Astrocyte of the cerebellum (primary cell): ENCODE measurements at regions not wholly inside any gene's neighbourhood (a gene's known extent, or its start where the extent isn't known, plus 50 kb on each side); places are given as distances from the start of the nearest gene placed in this dataset.

Source experiments
- DNase-seq: peaks from one replicate; pipeline ENCODE4 v3.0.0-alpha.2; 2011; ENCODE audit warnings: low read depth
- H3K4me3 ChIP-seq: 2 replicates; pipeline ENCODE4 v1.5.1; 2011; ENCODE audit warnings: mild to moderate bottlenecking, low read depth, low read length, moderate library complexity
- CTCF ChIP-seq: IDR thresholded peaks from 2 replicates; pipeline ENCODE4 v1.5.1; 2012; ENCODE audit warnings: low read length, low read depth, moderate library complexity, mild to moderate bottlenecking; ENCODE audit errors: missing control alignments
- in situ Hi-C: cut with HindIII; loops from 2 replicates; pipeline ENCODE4 v1.10.0; 2017; ENCODE audit warnings: low sequenced_read_pairs

GRCh38 chr3:181455276-181455675, 256.4 kb upstream of the SOX2 start:
- no peak for TF ChIP-seq CTCF
- no peak overlapping the region for H3K4me3 ChIP-seq
- in situ Hi-C loops: loop anchor here (5.0 kb wide), 1 partner anchor 77 kb away; no protein-coding TSS in a partner anchor
- no peak for DNase-seq

GRCh38 chr3:181454451-181455027, 257.2 kb upstream of the SOX2 start:
- no peak overlapping the region for H3K4me3 ChIP-seq
- DNase-seq: no peak
- in situ Hi-C loops: loop anchor here (5.0 kb wide), 1 partner anchor 78 kb away; no protein-coding TSS in a partner anchor
- no peak for TF ChIP-seq CTCF

GRCh38 chr3:181446741-181447140, 265.0 kb upstream of the SOX2 start:
- no peak for DNase-seq
- H3K4me3 ChIP-seq: no peak overlapping the region
- in situ Hi-C loops: no loop called here
- no peak for TF ChIP-seq CTCF

GRCh38 chr3:181442066-181442465, 269.7 kb upstream of the SOX2 start:
- TF ChIP-seq CTCF: no peak
- DNase-seq: no peak
- no peak overlapping the region for H3K4me3 ChIP-seq
- in situ Hi-C loops: no loop called here

- in situ Hi-C loops: no loop called here
- TF ChIP-seq CTCF: no peak
- H3K4me3 ChIP-seq: no peak overlapping the region
- no peak for DNase-seq
These were observed 278.7 kb upstream of the SOX2 start for GRCh38 chr3:181432992-181433391.

- no peak for DNase-seq
- in situ Hi-C loops: no loop called here
- no peak for TF ChIP-seq CTCF
- no peak overlapping the region for H3K4me3 ChIP-seq
These were observed 280.0 kb upstream of the SOX2 start for GRCh38 chr3:181431748-181432147.
